SK-N-SH (cell line): ENCODE measurements at regions not wholly inside any gene's neighbourhood (a gene's known extent, or its start where the extent isn't known, plus 50 kb on each side); places are given as distances from the start of the nearest gene placed in this dataset.

Experiments
- CTCF ChIA-PET: fragments of 300-600, 350-600 bp; formaldehyde crosslinking; extraction: SDS; loops from one replicate; lab custom pipeline; 2021; lab: Yijun Ruan, JAX
- POLR2A ChIA-PET: fragments of 350-600 bp; sonication (Branson Sonifier 250); formaldehyde crosslinking; extraction: SDS; loops from one replicate; lab custom pipeline; 2020; ENCODE audit warnings: antibody characterized with exemption, inconsistent platforms; lab: Yijun Ruan, JAX
- DNase-seq: peaks from one replicate; pipeline ENCODE4 v3.0.0; 2012
- H2AFZ ChIP-seq: fragments of 200-600 bp; sonication (generic); 2 replicates; pipeline ENCODE4 v1.8.1; 2016; ENCODE audit warnings: antibody characterized with exemption, mild to moderate bottlenecking, low read depth
- H3F3A ChIP-seq: fragments of 200-600 bp; sonication (generic); replicated peaks from 2 replicates; pipeline ENCODE3; 2016; ENCODE audit warnings: antibody characterized with exemption, mild to moderate bottlenecking; ENCODE audit not compliant: insufficient read depth
- H3K27ac ChIP-seq, 2 experiments: fragments of 200-500 bp in 1 of 2; fragments of 200-600 bp in 1 of 2; sonication (Bioruptor generic) in 1 of 2; sonication (generic), shearing (Covaris generic) in 1 of 2; 2 replicates each; pipeline versions ENCODE4 v1.5.1 to v1.6.1; 2014 to 2016; ENCODE audit warnings: low read depth in 2 of 2, inconsistent platforms in 1 of 2, low read length in 1 of 2, mild to moderate bottlenecking in 1 of 2, mixed read lengths in 1 of 2
- H3K27me3 ChIP-seq: fragments of 200-600 bp; sonication (generic), shearing (Covaris generic); 2 replicates; pipeline ENCODE4 v1.6.1; 2016; ENCODE audit warnings: mixed run types; ENCODE audit not compliant: insufficient read depth
- H3K36me3 ChIP-seq, 2 experiments: fragments of 200-500 bp in 1 of 2; fragments of 200-600 bp in 1 of 2; sonication (Bioruptor generic) in 1 of 2; sonication (generic) in 1 of 2; replicated peaks in 1 of 2; 2 replicates each; pipeline versions ENCODE3 to v1.5.1; 2014 to 2016; ENCODE audit warnings: low read length in 1 of 2, mild to moderate bottlenecking in 1 of 2; ENCODE audit not compliant: insufficient read depth in 2 of 2, control insufficient read depth in 1 of 2
- H3K4me1 ChIP-seq, 2 experiments: fragments of 200-500 bp in 1 of 2; fragments of 200-600 bp in 1 of 2; sonication (Bioruptor generic) in 1 of 2; sonication (generic), shearing (Covaris generic) in 1 of 2; 2 replicates each; pipeline versions ENCODE4 v1.5.1 to v1.6.1; 2014 to 2016; ENCODE audit warnings: low read depth in 1 of 2, low read length in 1 of 2, mixed run types in 1 of 2; ENCODE audit not compliant: insufficient read depth in 2 of 2, control insufficient read depth in 1 of 2
- H3K4me2 ChIP-seq: fragments of 200-600 bp; sonication (generic), shearing (Covaris generic); 2 replicates; pipeline ENCODE4 v1.6.1; 2017; ENCODE audit warnings: mixed run types
- H3K4me3 ChIP-seq, 2 experiments: fragments of 200-500 bp in 1 of 2; fragments of 200-600 bp in 1 of 2; sonication (Bioruptor generic) in 1 of 2; sonication (generic), shearing (Covaris generic) in 1 of 2; 2 replicates each; pipeline versions ENCODE4 v1.5.1 to v1.8.1; 2014 to 2016; ENCODE audit warnings: low read depth in 2 of 2, inconsistent platforms in 1 of 2, low read length in 1 of 2, mild to moderate bottlenecking in 1 of 2, mixed read lengths in 1 of 2, moderate library complexity in 1 of 2
- H3K79me2 ChIP-seq: fragments of 200-600 bp; sonication (generic); 2 replicates; pipeline ENCODE4 v1.8.1; 2017; ENCODE audit warnings: mild to moderate bottlenecking; ENCODE audit not compliant: insufficient read depth
- H3K9ac ChIP-seq: fragments of 200-600 bp; sonication (generic); 2 replicates; pipeline ENCODE4 v1.6.1; 2017; ENCODE audit warnings: mixed run types
- H3K9me2 ChIP-seq: fragments of 200-600 bp; sonication (generic); 2 replicates; pipeline ENCODE4 v1.6.1; 2017; ENCODE audit warnings: mixed run types
- H3K9me3 ChIP-seq: fragments of 200-600 bp; sonication (generic); 2 replicates; pipeline ENCODE4 v1.6.1; 2017; ENCODE audit warnings: mixed run types, mild to moderate bottlenecking, moderate library complexity
- H4K20me1 ChIP-seq: fragments of 200-600 bp; sonication (generic); 2 replicates; pipeline ENCODE4 v1.6.1; 2017; ENCODE audit warnings: mild to moderate bottlenecking, mixed run types; ENCODE audit not compliant: insufficient read depth
- CHD2 ChIP-seq: fragments of 150-350 bp; IDR thresholded peaks from 2 replicates; pipeline ENCODE4 v1.6.1; 2018; ENCODE audit warnings: low read length; ENCODE audit not compliant: partially characterized antibody
- CTCF ChIP-seq: fragments of 200-600 bp; sonication (generic); IDR thresholded peaks from 2 replicates; pipeline ENCODE4 v1.6.1; 2017; ENCODE audit warnings: antibody characterized with exemption, mild to moderate bottlenecking, moderate library complexity
- EZH2phosphoT487 ChIP-seq: fragments of 200-600 bp; sonication (generic); IDR thresholded peaks from 2 replicates; pipeline ENCODE4 v1.6.1; 2017; ENCODE audit warnings: low read depth, mixed run types, mild to moderate bottlenecking, antibody characterized with exemption, moderate library complexity, borderline replicate concordance
- FOSL2 ChIP-seq: IDR thresholded peaks from 2 replicates; pipeline ENCODE4 v1.4.0; 2012; ENCODE audit warnings: low read depth, mild to moderate bottlenecking, moderate library complexity, borderline replicate concordance
- FOXM1 ChIP-seq: IDR thresholded peaks from 2 replicates; pipeline ENCODE4 v1.4.0; 2012; ENCODE audit warnings: low read depth, mild to moderate bottlenecking
- JUND ChIP-seq: IDR thresholded peaks from 2 replicates; pipeline ENCODE4 v1.4.0; 2012
- MAX ChIP-seq: IDR thresholded peaks from 2 replicates; pipeline ENCODE4 v1.4.0; 2012; ENCODE audit warnings: low read depth
- MXI1 ChIP-seq: IDR thresholded peaks from 2 replicates; pipeline ENCODE4 v1.6.1; 2012; ENCODE audit warnings: mild to moderate bottlenecking, low read depth, low read length, improper control_type of control experiment
- NFIC ChIP-seq: IDR thresholded peaks from 2 replicates; pipeline ENCODE4 v1.4.0; 2012; ENCODE audit warnings: borderline replicate concordance
- NRF1 ChIP-seq: IDR thresholded peaks from 2 replicates; pipeline ENCODE4 v1.6.1; 2012; ENCODE audit warnings: low read depth, mild to moderate bottlenecking, low read length
- PBX3 ChIP-seq: IDR thresholded peaks from 2 replicates; pipeline ENCODE4; 2012
- RCOR1 ChIP-seq: fragments of 150-350 bp; IDR thresholded peaks from 2 replicates; pipeline ENCODE4 v1.6.1; 2017; ENCODE audit warnings: antibody characterized with exemption, low read length
- REST ChIP-seq: IDR thresholded peaks from 2 replicates; pipeline ENCODE4 v1.6.1; 2012; ENCODE audit warnings: mild to moderate bottlenecking, low read depth, low read length, moderate library complexity
- RXRA ChIP-seq: IDR thresholded peaks from 2 replicates; pipeline ENCODE4 v1.4.0; 2012; ENCODE audit warnings: low read depth, mild to moderate bottlenecking, borderline replicate concordance
- TAF1 ChIP-seq: IDR thresholded peaks from 2 replicates; pipeline ENCODE4 v1.6.1; 2012; ENCODE audit warnings: low read depth, mild to moderate bottlenecking, low read length, moderate library complexity, borderline replicate concordance
- TCF12 ChIP-seq: IDR thresholded peaks from 2 replicates; pipeline ENCODE4 v1.4.0; 2012
- TEAD4 ChIP-seq: IDR thresholded peaks from 2 replicates; pipeline ENCODE4 v1.4.0; 2012; ENCODE audit warnings: mild to moderate bottlenecking, borderline replicate concordance; ENCODE audit not compliant: insufficient read depth
- ZBTB33 ChIP-seq: IDR thresholded peaks from 2 replicates; pipeline ENCODE4 v1.4.0; 2012; ENCODE audit warnings: low read depth, borderline replicate concordance
- WGBS: methylation state at CpG from one replicate; pipeline ENCODE4 v1.1.6; 2017; ENCODE audit warnings: low lambda C conversion rate; 5-methylcytosine and 5-hydroxymethylcytosine counted together

- no peak overlapping the region for H3K27ac ChIP-seq
- no peak for DNase-seq
- no peaks in the 10 kb centered on the region for H3K36me3 ChIP-seq
- peaks cover 7% of the 10 kb centered on the region for H3F3A ChIP-seq
- no peaks in the 10 kb centered on the region for H4K20me1 ChIP-seq
- H3K4me2 ChIP-seq = no peak overlapping the region
- H3K27me3 ChIP-seq = no peaks in the 10 kb centered on the region
- no peaks in the 10 kb centered on the region for H3K9me2 ChIP-seq
- no peak overlapping the region for H3K4me3 ChIP-seq
- WGBS = 80% methylated on average over 6 of the region's 6 CpGs
- no peaks in the 10 kb centered on the region for H3K79me2 ChIP-seq
- POLR2A ChIA-PET = no interaction called here
- no peak overlapping the region for H3K9ac ChIP-seq
- H3K4me1 ChIP-seq = peaks cover 0 to 4% of the 10 kb centered on the region in 2 experiments; a peak in 1 of 4 replicates
- CTCF ChIA-PET = interaction anchor here (1.1 kb wide), 1 partner anchor 134 kb away, joined by 3 read pairs; no protein-coding TSS in a partner anchor
- H2AFZ ChIP-seq = no peak overlapping the region
- no peaks in the 10 kb centered on the region for H3K9me3 ChIP-seq
- no peak for TF ChIP-seq NRF1
- TF ChIP-seq PBX3 = no peak
- no peak for TF ChIP-seq FOSL2
- no peak for TF ChIP-seq REST
- TF ChIP-seq NFIC = no peak
- TF ChIP-seq RXRA = no peak
- TF ChIP-seq TCF12 = no peak
- TF ChIP-seq RCOR1 = no peak
- TF ChIP-seq JUND = no peak
- no peak for TF ChIP-seq FOXM1
- TF ChIP-seq CTCF = no peak
- no peak for TF ChIP-seq TAF1
- no peak for TF ChIP-seq CHD2
- no peak for TF ChIP-seq MAX
- no peak for TF ChIP-seq ZBTB33
- TF ChIP-seq EZH2phosphoT487 = no peak
- TF ChIP-seq TEAD4 = no peak
- no peak for TF ChIP-seq MXI1
- TF ChIP-seq, all 33 proteins: peak for 0
These were observed 61.0 kb upstream of the CSF1 start for GRCh38 chr1:109849655-109850054.
